OCI-LY3 (cell line): ENCODE measurements at regions not wholly inside any gene's neighbourhood (a gene's known extent, or its start where the extent isn't known, plus 50 kb on each side); places are given as distances from the start of the nearest gene placed in this dataset.
"Not testable (repeated sequence)": the region's sequence is repeated elsewhere in the genome, so short reads cannot be mapped to it uniquely, and the experiment has no call there.

Experiments used
- H2AFZ ChIP-seq: fragments of 200-600, 300-600 bp; shearing (Covaris generic); 2 replicates; pipeline ENCODE4 v1.6.0; 2014; ENCODE audit warnings: antibody characterized with exemption, low read depth, low read length
- H3K27ac ChIP-seq: fragments of 200-600, 300-600 bp; sonication (generic); 2 replicates; pipeline ENCODE4 v1.5.1; 2014; ENCODE audit warnings: mild to moderate bottlenecking, low read length, moderate library complexity, mixed read lengths
- H3K27me3 ChIP-seq: fragments of 200-600, 300-600 bp; sonication (generic); 2 replicates; pipeline ENCODE4 v1.6.1; 2014; ENCODE audit warnings: low read depth, low read length, mixed read lengths
- H3K36me3 ChIP-seq: fragments of 200-600, 300-600 bp; sonication (generic); replicated peaks from 2 replicates; pipeline ENCODE3; 2014; ENCODE audit warnings: low read depth, low read length, mixed read lengths
- H3K4me1 ChIP-seq: fragments of 300-600, 200-600 bp; sonication (generic); 2 replicates; pipeline ENCODE4 v1.6.1; 2014; ENCODE audit warnings: low read length, mixed read lengths
- H3K4me2 ChIP-seq: fragments of 200-600, 300-600 bp; sonication (generic); 2 replicates; pipeline ENCODE4 v1.6.1; 2014; ENCODE audit warnings: low read length, mixed read lengths
- H3K4me3 ChIP-seq: fragments of 300-600, 200-600 bp; sonication (generic); 2 replicates; pipeline ENCODE4 v1.5.1; 2014; ENCODE audit warnings: antibody characterized with exemption, mild to moderate bottlenecking, low read length, moderate library complexity
- H3K79me2 ChIP-seq: fragments of 300-600, 200-600 bp; shearing (Covaris generic); 2 replicates; pipeline ENCODE4 v1.6.1; 2014; ENCODE audit warnings: mild to moderate bottlenecking, low read length, mixed read lengths
- H3K9ac ChIP-seq: fragments of 300-600, 200-600 bp; shearing (Covaris generic); 2 replicates; pipeline ENCODE4 v1.6.0; 2014; ENCODE audit warnings: mild to moderate bottlenecking, low read length, moderate library complexity
- H3K9me3 ChIP-seq: fragments of 200-600, 300-600 bp; shearing (Covaris generic); 2 replicates; pipeline ENCODE4 v1.6.1; 2014; ENCODE audit warnings: low read length, mixed read lengths; ENCODE audit not compliant: insufficient read depth
- H4K20me1 ChIP-seq: fragments of 200-600, 300-600 bp; sonication (generic); 2 replicates; pipeline ENCODE4 v1.6.1; 2016; ENCODE audit warnings: low read length, mixed read lengths; ENCODE audit not compliant: insufficient read depth
- EZH2phosphoT487 ChIP-seq: fragments of 200-600 bp; shearing (Covaris generic); IDR thresholded peaks from 2 replicates; pipeline ENCODE4 v1.6.1; 2018; ENCODE audit warnings: antibody characterized with exemption, mixed run types, low read depth
- TF ChIP-seq, protein P1 (sequence below): fragments of 200-600, 300-600 bp; sonication (generic); IDR thresholded peaks from 2 replicates; pipeline ENCODE4 v1.5.1; 2014; ENCODE audit warnings: antibody characterized with exemption, low read length, low read depth

DNA sequence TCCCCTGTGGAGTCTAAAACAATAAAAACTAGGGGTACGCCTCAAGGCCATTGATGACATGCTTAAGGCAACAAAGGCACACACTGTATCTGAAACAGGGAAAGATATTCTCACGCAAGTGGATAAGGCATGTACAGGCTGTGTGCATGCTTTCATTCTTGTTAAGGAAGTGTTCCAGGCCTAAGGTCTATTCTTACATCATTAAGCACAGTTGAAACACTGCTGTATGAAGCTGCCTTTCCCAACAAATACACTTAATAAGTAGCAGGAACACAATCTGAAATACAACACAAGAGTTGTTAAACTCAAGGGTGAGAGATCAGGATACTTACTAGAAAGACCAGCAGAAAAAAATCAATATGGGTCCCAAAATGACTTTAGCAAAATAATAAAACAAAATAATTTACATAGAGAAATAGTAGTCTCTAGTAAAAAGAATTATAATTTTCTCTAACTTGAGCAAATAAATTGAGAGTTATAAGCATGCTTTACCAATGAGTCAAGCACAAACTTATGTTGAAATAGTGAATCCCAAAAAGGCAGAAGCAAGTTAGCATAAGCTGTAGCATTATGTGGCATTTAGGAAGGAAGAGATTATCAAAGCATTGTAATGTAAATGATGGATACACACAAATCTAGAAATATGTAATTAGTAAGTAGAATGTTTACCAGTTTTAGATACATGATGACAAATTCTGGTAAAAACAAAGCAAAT, 796.9 kb downstream of the SLITRK1 start:
- H3K36me3 ChIP-seq, result no peaks in the 10 kb centered on the region

DNA sequence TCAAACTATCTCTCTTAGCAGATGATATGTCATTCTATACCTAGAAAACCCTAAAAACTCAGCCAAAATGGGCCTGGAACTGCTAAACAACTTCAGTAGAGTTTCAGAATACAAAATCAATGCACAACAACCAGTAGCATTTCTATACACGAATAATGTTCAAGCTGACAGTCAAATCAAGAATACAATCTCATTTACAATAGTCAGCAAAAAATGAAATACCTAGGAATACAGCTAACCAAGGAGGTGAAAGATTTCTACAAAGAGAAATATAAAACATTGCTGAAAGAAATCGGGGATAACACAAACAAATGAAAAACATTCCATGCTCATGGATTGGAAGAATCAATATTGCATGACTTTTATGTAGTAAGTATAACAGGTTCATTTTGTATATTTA, 804.8 kb downstream of the SLITRK1 start:
- Histone ChIP-seq H3K9ac (no peak overlapping the region), H3K4me1 (no peaks in the 10 kb centered on the region), H4K20me1 (no peaks in the 10 kb centered on the region), H3K4me2 (no peak overlapping the region), H3K27ac (no peak overlapping the region), H2AFZ (no peak overlapping the region), H3K4me3 (no peak overlapping the region), H3K36me3 (no peaks in the 10 kb centered on the region), H3K9me3 (peaks cover 2% of the 10 kb centered on the region; the same call in 1 of the 2 replicates), H3K27me3 (no peaks in the 10 kb centered on the region), H3K79me2 (no peaks in the 10 kb centered on the region)
- TF ChIP-seq, protein P1, sequence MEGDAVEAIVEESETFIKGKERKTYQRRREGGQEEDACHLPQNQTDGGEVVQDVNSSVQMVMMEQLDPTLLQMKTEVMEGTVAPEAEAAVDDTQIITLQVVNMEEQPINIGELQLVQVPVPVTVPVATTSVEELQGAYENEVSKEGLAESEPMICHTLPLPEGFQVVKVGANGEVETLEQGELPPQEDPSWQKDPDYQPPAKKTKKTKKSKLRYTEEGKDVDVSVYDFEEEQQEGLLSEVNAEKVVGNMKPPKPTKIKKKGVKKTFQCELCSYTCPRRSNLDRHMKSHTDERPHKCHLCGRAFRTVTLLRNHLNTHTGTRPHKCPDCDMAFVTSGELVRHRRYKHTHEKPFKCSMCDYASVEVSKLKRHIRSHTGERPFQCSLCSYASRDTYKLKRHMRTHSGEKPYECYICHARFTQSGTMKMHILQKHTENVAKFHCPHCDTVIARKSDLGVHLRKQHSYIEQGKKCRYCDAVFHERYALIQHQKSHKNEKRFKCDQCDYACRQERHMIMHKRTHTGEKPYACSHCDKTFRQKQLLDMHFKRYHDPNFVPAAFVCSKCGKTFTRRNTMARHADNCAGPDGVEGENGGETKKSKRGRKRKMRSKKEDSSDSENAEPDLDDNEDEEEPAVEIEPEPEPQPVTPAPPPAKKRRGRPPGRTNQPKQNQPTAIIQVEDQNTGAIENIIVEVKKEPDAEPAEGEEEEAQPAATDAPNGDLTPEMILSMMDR, result no peak
- TF ChIP-seq EZH2phosphoT487, result no peak

More for the DNA sequence above, 796.9 kb downstream of the SLITRK1 start:
- no peaks in the 10 kb centered on the region for H3K9me3 ChIP-seq
- TF ChIP-seq EZH2phosphoT487, result no peak
- TF ChIP-seq, protein P1, result no peak
- H2AFZ ChIP-seq, result no peak overlapping the region
- no peak overlapping the region for H3K27ac ChIP-seq
- H3K79me2 ChIP-seq, result no peaks in the 10 kb centered on the region
- H3K4me1 ChIP-seq, result no peaks in the 10 kb centered on the region
- no peak overlapping the region for H3K9ac ChIP-seq
- no peaks in the 10 kb centered on the region for H4K20me1 ChIP-seq
- H3K27me3 ChIP-seq, result no peaks in the 10 kb centered on the region
- H3K4me2 ChIP-seq, result no peak overlapping the region
- no peak overlapping the region for H3K4me3 ChIP-seq

DNA sequence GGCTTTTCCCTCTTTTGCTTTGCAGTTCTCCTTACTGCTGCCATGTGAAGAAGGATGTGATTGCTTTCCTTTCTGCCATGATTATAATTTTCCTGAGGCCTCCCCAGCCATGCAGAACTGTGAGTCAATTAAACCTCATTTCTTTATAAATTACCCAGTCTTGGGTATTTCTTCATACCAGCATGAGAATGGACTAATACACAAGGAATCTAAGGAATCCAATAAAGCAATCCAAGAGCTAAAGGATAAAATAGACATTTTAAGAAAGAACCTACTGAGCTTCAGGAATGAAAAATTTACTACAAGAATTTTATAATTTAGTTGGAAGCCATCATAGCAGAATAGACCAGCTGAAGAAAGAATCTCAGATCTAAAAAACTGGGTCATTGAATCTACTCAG, 808.3 kb downstream of the SLITRK1 start:
- not testable (repeated sequence) for H3K4me1 ChIP-seq, H3K36me3 ChIP-seq, H2AFZ ChIP-seq, H4K20me1 ChIP-seq, H3K79me2 ChIP-seq, H3K9me3 ChIP-seq, H3K4me3 ChIP-seq, H3K4me2 ChIP-seq, H3K27ac ChIP-seq, H3K27me3 ChIP-seq, H3K9ac ChIP-seq

DNA sequence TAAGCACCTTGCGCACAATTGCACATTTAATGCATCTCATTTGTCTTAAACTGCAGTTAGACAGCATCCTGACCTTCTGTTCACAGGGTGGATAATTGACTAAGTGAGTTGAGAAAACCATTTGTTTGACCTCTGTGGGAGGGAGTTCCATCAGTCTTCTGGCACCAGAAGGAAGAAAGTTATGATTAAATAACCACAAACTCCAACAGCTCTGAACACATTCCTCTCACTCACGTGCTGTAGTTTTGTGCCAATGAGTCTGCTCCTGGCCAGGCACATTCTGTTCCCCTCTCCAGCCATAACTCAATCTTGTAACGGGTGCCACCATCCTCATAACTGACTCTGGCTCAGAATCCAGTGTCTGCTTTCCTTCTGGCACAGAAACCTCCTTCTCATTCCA, 817.2 kb downstream of the SLITRK1 start:
- Histone ChIP-seq H3K9me3 (no peaks in the 10 kb centered on the region), H3K27ac (no peak overlapping the region), H3K4me2 (no peak overlapping the region), H2AFZ (no peak overlapping the region), H3K9ac (no peak overlapping the region), H3K36me3 (no peaks in the 10 kb centered on the region), H4K20me1 (no peaks in the 10 kb centered on the region), H3K27me3 (no peaks in the 10 kb centered on the region), H3K4me1 (no peaks in the 10 kb centered on the region), H3K79me2 (no peaks in the 10 kb centered on the region), H3K4me3 (no peak overlapping the region)
- TF ChIP-seq, protein P1, result no peak
- no peak for TF ChIP-seq EZH2phosphoT487
